GM12891 (cell line): ENCODE measurements at regions not wholly inside any gene's neighbourhood (a gene's known extent, or its start where the extent isn't known, plus 50 kb on each side); places are given as distances from the start of the nearest gene placed in this dataset.

Experiments
- DNase-seq: peaks from one replicate; pipeline ENCODE4 v3.0.0; 2011; ENCODE audit warnings: low spot score; ENCODE audit not compliant: insufficient read length
- FAIRE-seq: peaks from 2 replicates; lab custom pipeline; 2011; peaks lifted over from hg19 to GRCh38; lab: Jason Lieb, UNC
- PAX5 ChIP-seq: IDR thresholded peaks from 2 replicates; pipeline ENCODE4 v1.6.1; 2011; ENCODE audit warnings: low read length, moderate library complexity, mild to moderate bottlenecking; ENCODE audit not compliant: insufficient read depth, severe bottlenecking
- POLR2A ChIP-seq: IDR thresholded peaks from 2 replicates; pipeline ENCODE4 v1.6.1; 2011; ENCODE audit warnings: low read depth, low read length, control low read depth
- POLR2AphosphoS5 ChIP-seq: IDR thresholded peaks from 2 replicates; pipeline ENCODE4 v1.6.1; 2011; ENCODE audit warnings: low read depth, low read length, control low read depth
- POU2F2 ChIP-seq: IDR thresholded peaks from 2 replicates; pipeline ENCODE4 v1.6.1; 2011; ENCODE audit warnings: low read depth, mild to moderate bottlenecking, control low read depth, low read length, moderate library complexity
- SPI1 ChIP-seq: IDR thresholded peaks from 2 replicates; pipeline ENCODE4 v1.6.1; 2011; ENCODE audit warnings: low read depth, low read length, control low read depth
- TAF1 ChIP-seq: IDR thresholded peaks from 2 replicates; pipeline ENCODE4 v1.6.1; 2011; ENCODE audit warnings: low read depth, low read length, control low read depth

DNA sequence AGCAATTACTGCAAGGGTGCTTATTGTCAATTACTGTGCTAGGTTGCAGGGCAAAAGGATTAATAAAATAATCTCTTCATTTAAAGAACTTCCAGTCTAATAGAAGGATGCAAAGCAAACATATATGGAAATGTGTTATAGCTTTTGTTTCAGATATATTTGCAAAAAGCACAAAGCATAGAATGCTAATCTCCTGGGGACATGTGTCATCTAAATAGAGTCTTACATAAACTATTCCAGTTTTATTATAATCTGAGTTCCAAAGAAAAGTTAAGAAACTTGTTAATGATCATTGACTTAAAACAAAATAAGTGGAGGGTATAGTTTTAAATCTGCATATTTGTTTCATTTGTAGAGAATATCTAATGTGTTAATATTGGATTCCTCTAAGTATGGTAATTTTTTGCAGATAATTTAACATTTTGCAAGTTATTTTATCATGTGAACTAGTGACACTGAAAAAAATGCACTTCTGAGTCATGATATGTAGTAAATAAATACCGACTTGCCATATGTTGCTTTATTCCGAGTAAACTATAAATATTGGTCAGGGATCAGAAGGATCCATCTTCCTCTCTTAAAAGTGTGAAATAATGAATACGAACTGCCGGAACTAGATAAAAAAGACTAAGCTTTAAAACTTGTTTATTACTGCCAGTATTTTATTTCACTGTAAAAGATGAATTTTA is 231.9 kb upstream of the FAT4 start:
- TF ChIP-seq SPI1 (no peak), POU2F2 (no peak), POLR2A (no peak), PAX5 (no peak), TAF1 (no peak), POLR2AphosphoS5 (no peak)
- FAIRE-seq: no peak

DNA sequence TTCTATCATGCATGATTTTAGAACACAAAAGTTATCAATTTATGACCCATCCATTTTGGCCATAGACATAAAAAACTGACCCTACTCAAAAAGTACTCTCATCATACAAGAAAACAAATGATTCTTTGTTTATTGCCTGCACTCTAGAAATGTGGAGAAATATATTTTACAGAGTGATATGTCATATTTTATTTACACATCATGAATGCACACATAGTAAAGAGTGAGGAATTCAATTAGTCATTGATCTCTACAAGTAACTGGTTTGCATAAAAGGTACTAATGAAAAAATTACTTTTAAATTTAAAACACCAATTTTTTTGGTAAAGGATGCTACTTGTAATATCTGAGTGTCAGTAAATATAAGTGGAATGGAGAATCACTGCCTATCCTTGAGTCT is 242.5 kb upstream of the FAT4 start:
- DNase-seq (no peak), FAIRE-seq (no peak)
- TF ChIP-seq POU2F2: no peak
- no peak for TF ChIP-seq TAF1
- TF ChIP-seq PAX5: no peak
- no peak for TF ChIP-seq POLR2AphosphoS5
- no peak for TF ChIP-seq SPI1
- no peak for TF ChIP-seq POLR2A

More for the DNA sequence above, 231.9 kb upstream of the FAT4 start:
- DNase-seq: no peak

DNA sequence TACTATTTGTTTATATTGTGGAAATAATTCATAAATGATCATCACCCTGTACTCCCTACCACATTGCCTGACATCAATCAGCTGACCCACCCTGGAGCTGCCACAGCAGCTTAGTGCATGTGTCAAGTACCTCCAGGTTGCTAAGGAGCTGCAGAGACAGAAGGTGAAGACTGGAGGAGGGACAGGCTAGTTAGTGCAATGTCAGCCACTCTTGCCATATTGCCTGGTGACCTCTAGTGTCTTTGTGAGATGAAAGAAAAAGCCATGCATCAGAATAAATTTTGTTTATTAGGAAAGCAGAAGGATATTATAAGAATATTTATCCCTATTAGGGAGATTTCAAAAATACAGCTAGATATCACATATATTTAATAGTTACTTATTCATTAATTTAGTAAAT is 243.9 kb upstream of the FAT4 start:
- no peak for FAIRE-seq
- no peak for DNase-seq

DNA sequence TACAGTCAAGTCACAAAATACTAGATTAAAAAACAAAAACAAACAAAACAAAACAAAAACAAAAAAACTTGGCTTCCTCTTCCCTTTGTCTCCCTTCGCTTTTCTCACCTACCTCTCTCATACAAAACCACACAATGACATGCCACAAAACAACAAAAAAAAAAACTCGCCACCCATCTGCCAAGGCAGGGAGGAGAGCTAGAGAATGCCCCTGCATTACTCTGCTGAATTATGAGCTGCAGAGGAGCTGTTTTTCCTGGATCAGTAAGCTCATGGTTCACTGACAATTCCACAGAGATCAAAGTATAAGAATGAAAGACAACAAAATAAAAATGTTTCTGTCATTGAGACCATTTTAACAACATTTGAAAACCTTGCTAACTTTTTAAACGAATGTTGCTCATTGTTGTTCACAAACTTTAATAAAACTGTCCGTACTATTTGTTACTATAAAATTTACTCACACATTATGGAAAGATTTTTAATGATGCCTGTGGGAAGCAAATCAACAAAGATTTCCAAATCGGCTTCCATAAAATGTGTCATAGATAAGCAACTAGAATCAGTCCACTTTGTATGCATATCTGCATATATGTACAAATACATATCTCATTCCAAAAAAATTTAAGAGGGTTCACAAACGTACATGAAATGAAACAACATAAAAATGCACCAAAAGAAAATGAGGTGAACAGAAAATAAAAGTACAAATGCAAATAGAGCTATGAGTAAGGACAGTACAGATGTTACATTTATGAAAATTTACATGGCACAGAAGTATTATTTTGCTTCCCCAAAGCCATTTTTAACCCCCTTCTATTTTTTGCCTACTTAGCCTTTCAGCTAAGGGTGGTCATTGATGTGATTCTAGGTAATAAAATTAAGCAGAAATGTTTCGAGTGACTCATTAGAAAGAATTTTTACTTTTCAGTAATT is 252.4 kb upstream of the FAT4 start:
- no peak for FAIRE-seq
- DNase-seq: no peak
- TF ChIP-seq TAF1: no peak
- TF ChIP-seq PAX5: no peak
- no peak for TF ChIP-seq SPI1
- TF ChIP-seq POLR2A: no peak
- TF ChIP-seq POU2F2: no peak
- TF ChIP-seq POLR2AphosphoS5: no peak

More for the DNA sequence above, 243.9 kb upstream of the FAT4 start:
- TF ChIP-seq SPI1 (no peak), POLR2A (no peak), POU2F2 (no peak), POLR2AphosphoS5 (no peak), TAF1 (no peak), PAX5 (no peak)

DNA sequence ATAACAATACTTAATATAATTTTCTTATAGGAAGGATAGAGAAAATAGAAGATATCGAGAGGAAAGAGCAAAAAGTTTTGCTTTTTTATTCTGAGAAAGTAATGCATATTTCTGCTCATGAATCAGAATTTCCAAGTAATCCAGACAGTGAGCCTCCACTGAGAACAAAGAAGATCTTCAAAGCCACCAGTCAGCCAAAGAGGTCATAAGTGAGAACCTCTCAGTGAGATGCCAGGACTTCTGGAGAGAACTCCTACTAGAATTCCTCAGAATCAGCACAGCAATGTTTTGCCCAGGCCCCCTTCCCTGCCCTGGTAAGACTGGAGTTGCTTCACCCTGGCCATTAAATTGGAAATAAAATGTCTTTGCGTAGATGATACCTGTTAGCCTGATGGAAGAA is 254.4 kb upstream of the FAT4 start:
- FAIRE-seq (no peak), DNase-seq (no peak)
- no peak for TF ChIP-seq SPI1
- no peak for TF ChIP-seq POLR2A
- no peak for TF ChIP-seq POU2F2
- TF ChIP-seq PAX5: no peak
- no peak for TF ChIP-seq TAF1
- no peak for TF ChIP-seq POLR2AphosphoS5

DNA sequence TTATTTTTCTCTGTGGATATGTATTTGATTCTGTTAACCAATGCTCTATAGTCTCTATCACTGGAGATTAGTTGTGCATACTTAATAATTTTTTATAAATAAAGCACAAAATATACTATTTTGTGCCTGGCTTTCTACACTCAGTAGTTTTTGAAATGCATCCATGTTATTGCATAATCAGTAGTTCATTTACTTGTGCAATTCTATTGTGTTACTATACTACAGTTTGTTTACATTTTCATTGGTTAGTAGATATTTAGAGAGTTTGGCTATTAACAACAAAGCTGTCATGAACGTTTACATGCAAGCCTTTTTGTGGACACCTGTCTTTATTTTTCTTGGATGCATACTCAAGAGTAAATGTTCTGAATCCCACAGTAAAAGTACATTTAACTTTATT is 265.0 kb upstream of the FAT4 start:
- DNase-seq (no peak), FAIRE-seq (no peak)
- TF ChIP-seq SPI1 (no peak), TAF1 (no peak), POLR2AphosphoS5 (no peak), POU2F2 (no peak), PAX5 (no peak), POLR2A (no peak)

DNA sequence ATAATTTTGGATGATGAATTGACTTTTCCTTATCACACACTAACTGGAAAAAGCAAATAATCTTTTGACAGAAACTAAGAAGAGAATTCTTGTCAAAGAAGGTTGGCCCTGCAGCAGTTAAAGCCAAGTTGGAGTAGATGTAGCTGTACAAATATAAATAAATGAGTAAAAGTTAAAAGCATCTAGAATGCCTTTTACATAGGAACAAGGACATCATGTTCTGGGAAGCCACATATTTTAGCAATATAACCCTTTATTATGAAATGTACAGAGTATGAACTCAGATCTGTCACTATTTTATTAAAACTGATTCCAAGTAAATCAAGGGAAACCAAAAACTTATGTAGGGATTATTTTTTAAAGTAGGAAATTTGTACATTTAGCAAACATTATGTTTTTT is 269.4 kb upstream of the FAT4 start:
- FAIRE-seq (no peak), DNase-seq (no peak)
- TF ChIP-seq TAF1: no peak
- TF ChIP-seq PAX5: no peak
- TF ChIP-seq POU2F2: no peak
- TF ChIP-seq SPI1: no peak
- TF ChIP-seq POLR2AphosphoS5: no peak
- no peak for TF ChIP-seq POLR2A

GRCh38 chr4:125044886-125045285 is 269.9 kb upstream of the FAT4 start:
- TF ChIP-seq PAX5: no peak
- TF ChIP-seq POLR2A: no peak
- TF ChIP-seq TAF1: no peak
- TF ChIP-seq POLR2AphosphoS5: no peak
- no peak for TF ChIP-seq POU2F2
- no peak for TF ChIP-seq SPI1
- FAIRE-seq (no peak), DNase-seq (no peak)

DNA sequence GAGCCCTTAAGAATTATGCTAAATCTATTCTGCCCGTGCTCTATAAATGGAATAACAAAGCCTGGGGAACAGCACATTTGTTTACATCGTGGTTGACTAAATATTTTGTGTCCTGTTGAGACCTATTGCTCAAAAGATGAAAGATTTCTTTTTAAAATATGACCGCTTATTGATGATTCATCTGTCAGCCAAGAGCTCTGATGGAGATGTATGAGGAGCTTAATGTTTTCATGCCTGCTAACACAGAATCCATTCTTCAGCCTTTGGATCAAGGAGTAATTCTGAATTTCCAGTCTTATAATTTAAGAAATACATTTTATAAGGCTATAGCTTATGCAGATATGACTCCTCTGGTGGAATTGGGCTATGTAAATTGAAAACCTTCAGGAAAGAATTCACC is 271.3 kb upstream of the FAT4 start:
- DNase-seq: no peak
- TF ChIP-seq POLR2A (no peak), PAX5 (no peak), POLR2AphosphoS5 (no peak), SPI1 (no peak), POU2F2 (no peak), TAF1 (no peak)
- FAIRE-seq: no peak

GRCh38 chr4:125042041-125042440 is 272.7 kb upstream of the FAT4 start:
- FAIRE-seq (no peak), DNase-seq (no peak)
- TF ChIP-seq PAX5 (no peak), POU2F2 (no peak), POLR2A (no peak), SPI1 (no peak), POLR2AphosphoS5 (no peak), TAF1 (no peak)
